ENCODE measurements at regions not wholly inside any gene's neighbourhood (a gene's known extent, or its start where the extent isn't known, plus 50 kb on each side); places are given as distances from the start of the nearest gene placed in this dataset.

DNA sequence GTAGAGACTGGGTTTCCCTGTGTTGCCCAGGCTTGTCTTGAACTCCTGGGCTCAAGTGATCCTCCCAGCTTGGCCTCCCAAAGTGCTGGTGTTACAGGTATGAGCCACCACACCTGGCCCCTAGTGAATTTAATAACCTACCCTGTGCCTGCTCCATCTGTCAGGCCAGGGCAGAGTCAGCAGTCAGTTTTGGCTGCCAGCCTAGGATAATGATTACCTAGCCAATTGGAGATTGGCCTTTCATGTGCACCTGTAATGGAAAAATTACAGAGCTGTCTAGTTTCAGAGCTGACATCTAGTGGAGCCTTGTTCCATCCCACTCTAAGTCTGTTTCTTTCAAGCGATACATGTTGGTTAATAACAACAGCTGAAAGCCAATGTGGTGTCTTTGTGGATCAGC lies 92.0 kb downstream of the DIRAS3 start:
- H3K27me3 ChIP-seq (ENCODE audit: control insufficient read depth, insufficient read depth, low read length): no peaks in the 10 kb centered on the region
- CTCF ChIA-PET: interaction anchor here (0.7 to 1.5 kb wide), 3 partner anchors 25 to 42 kb away, joined by 3 read pairs; no protein-coding TSS in a partner anchor
- no peak overlapping the region for H3K4me3 ChIP-seq (ENCODE audit: low read depth, low read length)
- POLR2A ChIA-PET: no interaction called here
- no peak for DNase-seq (ENCODE audit: low read depth)
- H3K36me3 ChIP-seq (ENCODE audit: control insufficient read depth, insufficient read depth, low read length): no peaks in the 10 kb centered on the region
- TF ChIP-seq, protein P1, sequence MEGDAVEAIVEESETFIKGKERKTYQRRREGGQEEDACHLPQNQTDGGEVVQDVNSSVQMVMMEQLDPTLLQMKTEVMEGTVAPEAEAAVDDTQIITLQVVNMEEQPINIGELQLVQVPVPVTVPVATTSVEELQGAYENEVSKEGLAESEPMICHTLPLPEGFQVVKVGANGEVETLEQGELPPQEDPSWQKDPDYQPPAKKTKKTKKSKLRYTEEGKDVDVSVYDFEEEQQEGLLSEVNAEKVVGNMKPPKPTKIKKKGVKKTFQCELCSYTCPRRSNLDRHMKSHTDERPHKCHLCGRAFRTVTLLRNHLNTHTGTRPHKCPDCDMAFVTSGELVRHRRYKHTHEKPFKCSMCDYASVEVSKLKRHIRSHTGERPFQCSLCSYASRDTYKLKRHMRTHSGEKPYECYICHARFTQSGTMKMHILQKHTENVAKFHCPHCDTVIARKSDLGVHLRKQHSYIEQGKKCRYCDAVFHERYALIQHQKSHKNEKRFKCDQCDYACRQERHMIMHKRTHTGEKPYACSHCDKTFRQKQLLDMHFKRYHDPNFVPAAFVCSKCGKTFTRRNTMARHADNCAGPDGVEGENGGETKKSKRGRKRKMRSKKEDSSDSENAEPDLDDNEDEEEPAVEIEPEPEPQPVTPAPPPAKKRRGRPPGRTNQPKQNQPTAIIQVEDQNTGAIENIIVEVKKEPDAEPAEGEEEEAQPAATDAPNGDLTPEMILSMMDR (IDR thresholded peaks at IDR 0.05; ENCODE audit: insufficient read depth, low read depth, low read length): no peak

DNA sequence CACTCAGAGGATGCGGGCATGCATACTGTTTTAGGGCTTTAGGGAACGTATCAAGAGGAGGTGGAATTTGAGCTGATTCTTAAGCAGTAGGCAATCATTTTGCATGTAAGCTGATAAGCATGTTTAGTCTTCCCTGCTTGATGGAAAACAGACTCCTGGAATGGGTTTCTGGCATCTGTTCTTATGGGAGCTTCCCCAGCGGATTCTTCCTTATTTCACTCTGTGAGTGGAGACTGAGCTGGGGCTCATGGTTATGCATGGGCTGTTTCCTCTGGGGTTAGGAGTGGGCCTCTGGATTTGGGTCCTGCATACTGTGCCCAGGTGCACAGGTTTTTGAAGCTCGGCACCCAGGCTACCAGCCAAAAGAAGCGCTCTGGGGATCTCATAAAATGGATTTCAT lies 93.4 kb downstream of the DIRAS3 start:
- DNase-seq (ENCODE audit: low read depth): no peak
- no peaks in the 10 kb centered on the region for H3K36me3 ChIP-seq (ENCODE audit: control insufficient read depth, insufficient read depth, low read length)
- TF ChIP-seq, protein P1 (IDR thresholded peaks at IDR 0.05; ENCODE audit: insufficient read depth, low read depth, low read length): no peak
- no peaks in the 10 kb centered on the region for H3K27me3 ChIP-seq (ENCODE audit: control insufficient read depth, insufficient read depth, low read length)
- no peak overlapping the region for H3K4me3 ChIP-seq (ENCODE audit: low read depth, low read length)
- CTCF ChIA-PET: interaction anchor here (0.9 kb wide), 1 partner anchor 15 kb away, joined by 4 read pairs; no protein-coding TSS in a partner anchor
- POLR2A ChIA-PET: interaction anchor here (0.8 to 1.2 kb wide), 2 partner anchors 8 to 30 kb away, joined by 3 to 4 read pairs; no protein-coding TSS in a partner anchor

DNA sequence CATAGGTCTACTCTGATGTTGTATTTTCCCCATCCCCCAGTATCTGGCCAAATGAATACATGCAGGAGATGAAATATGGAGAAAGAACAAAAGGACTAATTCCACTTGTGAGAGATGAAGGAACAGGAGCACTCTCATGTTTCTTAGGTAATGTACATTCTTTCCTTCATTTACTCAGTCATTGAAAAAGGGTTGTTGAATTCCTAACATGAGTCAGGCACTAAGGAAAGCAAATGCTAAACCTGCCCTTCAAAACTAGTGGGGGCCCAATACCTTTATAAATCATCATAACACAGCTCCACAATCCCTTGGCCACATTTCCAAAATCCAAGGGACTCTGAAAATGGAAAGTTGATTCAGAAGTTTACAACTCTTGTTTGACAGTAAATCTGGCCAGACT lies 94.3 kb downstream of the DIRAS3 start:
- POLR2A ChIA-PET: interaction anchor here (1.2 kb wide), 1 partner anchor 31 kb away, joined by 3 read pairs; no protein-coding TSS in a partner anchor
- CTCF ChIA-PET: no interaction called here
- Histone ChIP-seq H3K36me3 (ENCODE audit: control insufficient read depth, insufficient read depth, low read length) (no peaks in the 10 kb centered on the region), H3K27me3 (ENCODE audit: control insufficient read depth, insufficient read depth, low read length) (no peaks in the 10 kb centered on the region), H3K4me3 (ENCODE audit: low read depth, low read length) (no peak overlapping the region)
- TF ChIP-seq, protein P1 (IDR thresholded peaks at IDR 0.05; ENCODE audit: insufficient read depth, low read depth, low read length): no peak
- DNase-seq (ENCODE audit: low read depth): no peak

DNA sequence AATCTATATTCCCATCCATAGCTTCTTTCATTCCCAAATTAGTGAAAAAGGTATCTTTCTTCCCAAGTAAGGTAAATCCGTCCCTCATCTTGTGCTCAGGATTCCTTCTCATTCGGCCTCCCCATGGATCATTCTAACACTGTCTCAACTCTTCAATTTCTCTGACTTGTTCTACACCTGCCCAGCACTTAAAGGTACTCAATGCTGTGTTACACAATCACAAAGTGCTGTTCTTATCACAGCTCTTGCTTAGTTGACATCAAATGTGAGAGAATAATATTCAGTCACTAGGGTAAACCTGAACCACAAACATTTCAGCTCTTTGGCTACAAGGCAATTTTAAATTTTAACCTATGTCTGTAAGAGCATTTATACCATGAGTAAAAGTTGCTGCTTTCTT lies 94.8 kb downstream of the DIRAS3 start:
- H3K36me3 ChIP-seq (ENCODE audit: control insufficient read depth, insufficient read depth, low read length): no peaks in the 10 kb centered on the region
- POLR2A ChIA-PET: no interaction called here
- no peaks in the 10 kb centered on the region for H3K27me3 ChIP-seq (ENCODE audit: control insufficient read depth, insufficient read depth, low read length)
- no peak overlapping the region for H3K4me3 ChIP-seq (ENCODE audit: low read depth, low read length)
- TF ChIP-seq, protein P1 (IDR thresholded peaks at IDR 0.05; ENCODE audit: insufficient read depth, low read depth, low read length): no peak
- no peak for DNase-seq (ENCODE audit: low read depth)
- CTCF ChIA-PET: no interaction called here

DNA sequence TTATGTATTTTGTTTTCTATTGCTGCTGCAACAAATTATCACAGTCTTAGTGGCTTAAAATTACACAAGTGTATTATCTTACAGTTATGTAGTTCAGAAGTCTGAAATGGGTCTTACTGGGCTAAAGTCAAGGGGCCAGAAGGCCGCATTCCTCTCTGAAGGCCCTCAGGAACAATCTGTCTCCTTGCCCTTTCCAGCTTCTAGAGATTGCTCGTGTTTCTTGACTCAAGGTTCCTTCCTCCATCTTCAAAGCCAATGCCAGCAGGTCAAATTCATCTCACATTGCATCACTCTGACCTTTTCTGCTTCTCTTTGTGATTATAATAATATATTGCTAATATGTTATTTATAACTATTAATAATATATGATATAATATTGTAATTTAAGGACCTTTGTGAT lies 97.1 kb downstream of the DIRAS3 start:
- no peaks in the 10 kb centered on the region for H3K27me3 ChIP-seq (ENCODE audit: control insufficient read depth, insufficient read depth, low read length)
- TF ChIP-seq, protein P1 (IDR thresholded peaks at IDR 0.05; ENCODE audit: insufficient read depth, low read depth, low read length): no peak
- no peak overlapping the region for H3K4me3 ChIP-seq (ENCODE audit: low read depth, low read length)
- ChIA-PET CTCF (no interaction called here), POLR2A (no interaction called here)
- no peaks in the 10 kb centered on the region for H3K36me3 ChIP-seq (ENCODE audit: control insufficient read depth, insufficient read depth, low read length)
- no peak for DNase-seq (ENCODE audit: low read depth)

Measured in BJ (cell line).